ENCODE measurements at regions not wholly inside any gene's neighbourhood (a gene's known extent, or its start where the extent isn't known, plus 50 kb on each side); places are given as distances from the start of the nearest gene placed in this dataset.
"Not testable (repeated sequence)": the region's sequence is repeated elsewhere in the genome, so short reads cannot be mapped to it uniquely, and the experiment has no call there.

GRCh38 chr3:26422415-26422814 is 200.2 kb upstream of the LRRC3B start:
- DNase-seq = no peak

- DNase-seq = no peak
Measured at GRCh38 chr3:26425076-26425475, 197.5 kb upstream of the LRRC3B start.

GRCh38 chr3:26428992-26429391 is 193.6 kb upstream of the LRRC3B start:
- no peak for DNase-seq

- DNase-seq = no peak
Measured at GRCh38 chr3:26437678-26438077, 184.9 kb upstream of the LRRC3B start.

- DNase-seq = no peak
Measured at GRCh38 chr3:26438325-26438940, 184.1 kb upstream of the LRRC3B start.

- DNase-seq = no peak
Measured at GRCh38 chr3:26438981-26439884, 183.3 kb upstream of the LRRC3B start.

GRCh38 chr3:26449996-26450395 is 172.6 kb upstream of the LRRC3B start:
- DNase-seq = no peak

- DNase-seq = no peak
Measured at GRCh38 chr3:26452363-26452762, 170.2 kb upstream of the LRRC3B start.

GRCh38 chr3:26460985-26461384 is 161.6 kb upstream of the LRRC3B start:
- no peak for DNase-seq

GRCh38 chr3:26472345-26472744 is 150.2 kb upstream of the LRRC3B start:
- no peak for DNase-seq

GRCh38 chr3:26474706-26475105 is 147.9 kb upstream of the LRRC3B start:
- DNase-seq = no peak

GRCh38 chr3:26480377-26480776 is 142.2 kb upstream of the LRRC3B start:
- DNase-seq = no peak

- no peak for DNase-seq
Measured at GRCh38 chr3:26484140-26484539, 138.4 kb upstream of the LRRC3B start.

- no peak for DNase-seq
Measured at GRCh38 chr3:26498271-26498670, 124.3 kb upstream of the LRRC3B start.

GRCh38 chr3:26505399-26505798 is 117.2 kb upstream of the LRRC3B start:
- no peak for DNase-seq

- DNase-seq = not testable (repeated sequence)
Measured at GRCh38 chr3:26514445-26515029, 108.0 kb upstream of the LRRC3B start.

GRCh38 chr3:26515351-26515750 is 107.2 kb upstream of the LRRC3B start:
- DNase-seq = no peak

- no peak for DNase-seq
Measured at GRCh38 chr3:26521261-26521660, 101.3 kb upstream of the LRRC3B start.

- no peak for DNase-seq
Measured at GRCh38 chr3:26522919-26523318, 99.7 kb upstream of the LRRC3B start.

- DNase-seq = no peak
Measured at GRCh38 chr3:26525013-26525412, 97.6 kb upstream of the LRRC3B start.

GRCh38 chr3:26535151-26535550 is 87.4 kb upstream of the LRRC3B start:
- no peak for DNase-seq

- no peak for DNase-seq
Measured at GRCh38 chr3:26536955-26537354, 85.6 kb upstream of the LRRC3B start.

GRCh38 chr3:26550413-26550812 is 72.2 kb upstream of the LRRC3B start:
- DNase-seq = no peak

GRCh38 chr3:26556637-26557036 is 65.9 kb upstream of the LRRC3B start:
- no peak for DNase-seq

Data from NCI-H748 treated with DMSO at 0.1 percent for 48 hours (cell line).